Left lobe of liver (tissue), 2 donors: ENCODE measurements at regions not wholly inside any gene's neighbourhood (a gene's known extent, or its start where the extent isn't known, plus 50 kb on each side); places are given as distances from the start of the nearest gene placed in this dataset.

Experiments used
- ATAC-seq: fragments of 200-7000 bp; cut with Tn5 transposase; one replicate; pipeline ENCODE4 v1.9.1; 2020; ENCODE audit warnings: mild to moderate bottlenecking, moderate library complexity
- DNase-seq: peaks from one replicate; pipeline ENCODE4 v3.0.0-alpha.2; 2020; ENCODE audit warnings: low spot score
- donor health status: DM: no; HTN: no; CAD: no; lungs with moderate emphysema.
- donor health status: DM: no; HTN: yes; CAD: no.

DNA sequence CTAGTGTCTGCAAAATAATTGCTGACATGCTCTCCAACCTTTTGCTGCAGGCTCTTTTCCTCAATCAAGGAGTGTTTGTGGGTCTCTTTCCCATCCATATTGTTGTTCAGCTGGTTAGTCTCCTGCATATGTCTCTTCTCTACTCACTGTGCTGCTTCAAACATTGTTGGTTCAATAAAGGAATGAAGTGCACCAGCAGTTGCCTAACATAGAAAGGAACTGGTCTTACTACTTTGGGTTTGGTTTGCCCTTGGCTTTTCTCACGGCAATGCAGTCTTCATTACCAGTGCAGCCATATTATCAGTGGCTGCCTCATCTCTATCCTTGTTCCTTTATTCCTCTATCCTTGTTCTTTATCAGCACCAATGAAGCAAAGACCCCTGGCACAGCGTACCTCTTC is 169.7 kb upstream of the TPK1 start:
- ATAC-seq (no peak), DNase-seq (no peak)

DNA sequence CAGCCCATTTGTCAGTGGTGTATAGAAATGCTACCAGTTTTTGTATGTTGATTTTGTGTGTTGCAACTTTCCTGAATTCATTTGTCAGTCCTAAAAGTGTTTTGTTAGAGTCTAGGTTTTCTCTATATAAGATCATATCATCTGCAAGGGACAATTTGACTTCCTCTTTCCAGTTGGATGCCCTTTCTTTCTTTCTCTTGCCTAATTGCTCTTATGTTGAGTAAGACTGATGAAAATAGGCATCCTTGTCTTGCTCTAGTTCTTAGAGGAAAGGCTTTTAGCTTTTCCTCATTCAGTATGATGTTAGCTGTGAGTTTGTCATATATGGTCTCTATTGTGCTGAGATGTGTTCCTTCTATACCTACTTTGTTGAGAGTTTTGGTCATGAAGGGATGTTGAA is 161.7 kb upstream of the TPK1 start:
- no peak for ATAC-seq
- DNase-seq: no peak

DNA sequence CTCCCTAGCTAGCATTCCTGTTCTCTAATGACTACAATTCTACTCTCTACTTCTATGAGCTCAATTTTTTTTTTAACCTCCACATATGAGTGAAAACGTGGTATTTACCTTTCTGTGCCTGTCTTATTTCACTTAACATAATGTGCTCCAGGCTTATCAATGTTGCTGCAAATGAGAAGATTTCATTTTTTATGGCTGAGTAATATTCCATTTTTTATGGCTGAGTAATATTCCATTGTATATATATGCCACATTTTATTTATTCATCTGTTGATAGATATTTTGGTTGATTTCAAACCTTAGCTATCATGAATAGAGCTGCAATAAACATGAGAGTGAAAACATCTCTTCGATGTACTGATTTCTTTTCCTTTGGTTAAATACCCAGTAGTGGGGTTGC is 159.6 kb upstream of the TPK1 start:
- DNase-seq (no peak), ATAC-seq (no peak)

DNA sequence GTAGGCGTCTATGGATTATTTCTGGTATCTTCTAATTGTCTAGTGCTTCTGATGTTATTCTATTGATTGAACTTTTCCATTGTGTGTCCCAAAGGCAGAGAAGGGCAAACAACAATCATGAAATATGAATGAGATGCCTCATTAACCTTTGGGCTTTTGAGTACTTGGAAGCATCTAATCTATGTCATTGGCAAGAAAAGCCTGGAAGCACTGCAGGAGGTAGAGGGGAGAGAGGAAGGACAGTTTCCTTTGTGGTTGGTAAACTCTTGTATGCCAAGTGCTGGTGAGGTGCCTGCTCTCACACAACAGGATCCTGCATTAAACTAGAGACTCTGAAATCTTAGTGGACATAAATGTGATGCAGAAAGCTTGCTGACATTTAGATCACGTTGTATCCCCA is 155.2 kb upstream of the TPK1 start:
- DNase-seq (no peak), ATAC-seq (no peak)

DNA sequence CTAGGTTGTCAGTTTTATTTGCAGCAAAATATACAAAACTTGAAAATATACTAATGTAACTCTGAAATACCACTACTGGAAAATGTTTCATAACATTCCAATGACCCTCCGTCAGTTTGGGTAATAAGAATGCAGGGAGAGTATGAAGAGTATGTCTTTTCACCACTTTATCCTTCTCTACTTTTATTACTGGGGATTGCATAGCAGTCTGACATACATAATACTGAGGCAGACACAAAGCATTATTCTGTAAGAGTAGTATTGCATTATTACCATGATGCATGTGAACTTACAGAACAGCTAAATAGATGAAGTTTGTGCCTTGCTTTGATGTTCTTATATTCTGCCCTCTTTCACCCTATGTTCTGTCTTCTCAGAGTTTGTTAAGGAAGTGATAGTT is 151.8 kb upstream of the TPK1 start:
- ATAC-seq: no peak
- DNase-seq: no peak

DNA sequence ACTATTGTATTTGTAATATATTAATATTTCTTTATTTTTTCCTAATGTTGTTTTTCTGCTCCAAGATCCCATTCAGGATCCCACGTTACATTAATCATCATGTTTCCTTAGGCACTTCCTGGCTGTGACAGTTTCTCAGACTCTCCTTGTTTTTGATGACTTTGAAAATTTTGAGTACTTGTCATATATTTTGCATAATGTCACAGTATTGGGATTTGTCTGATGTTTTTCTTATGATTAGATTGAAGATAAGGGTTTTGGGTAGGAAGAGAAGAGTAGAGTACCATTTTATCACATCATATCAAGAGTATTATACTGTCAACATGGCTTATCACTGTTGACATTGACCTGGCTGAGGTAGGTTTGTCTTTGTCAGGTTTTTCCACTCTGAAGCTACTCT is 146.3 kb upstream of the TPK1 start:
- ATAC-seq: no peak

DNA sequence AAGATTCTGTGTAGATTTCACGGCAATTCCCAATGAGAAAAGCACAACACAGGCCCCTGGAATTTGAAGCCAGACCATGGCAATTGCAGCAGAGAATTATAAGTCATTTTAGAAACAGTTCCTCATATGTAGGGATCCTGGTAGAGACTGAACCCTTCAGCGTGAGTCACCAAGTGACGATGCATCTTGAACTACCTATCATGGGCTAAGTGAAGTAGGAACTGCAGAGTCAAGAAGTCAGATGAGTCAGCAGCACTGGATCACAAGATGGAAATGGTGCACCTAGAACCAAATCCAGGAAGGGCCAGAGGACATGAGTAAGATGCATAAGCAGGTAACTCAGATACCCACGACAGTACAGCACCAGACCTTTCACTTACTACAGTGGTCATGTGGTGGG is 140.0 kb upstream of the TPK1 start:
- ATAC-seq: no peak
- no peak for DNase-seq

More for the DNA sequence above, 146.3 kb upstream of the TPK1 start:
- no peak for DNase-seq

DNA sequence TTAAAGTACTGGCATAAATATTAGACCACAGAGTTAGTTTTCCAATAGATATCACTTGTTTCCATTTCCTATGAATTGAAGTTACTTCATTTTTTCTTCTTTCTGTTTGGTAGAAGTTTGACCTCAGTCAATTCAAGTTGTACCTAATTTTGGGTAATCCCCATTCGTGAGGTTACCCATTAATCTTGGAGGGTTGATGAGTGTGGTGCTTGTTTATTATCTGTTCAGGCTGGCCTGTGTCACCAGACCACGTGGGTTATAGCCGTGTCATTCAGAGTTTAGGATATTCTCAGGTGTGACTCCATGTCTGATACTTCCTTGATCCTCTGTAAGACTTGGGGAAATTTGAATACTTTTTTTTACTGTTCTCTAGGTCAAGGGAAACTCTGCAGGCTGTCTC is 133.9 kb upstream of the TPK1 start:
- ATAC-seq (no peak), DNase-seq (no peak)

DNA sequence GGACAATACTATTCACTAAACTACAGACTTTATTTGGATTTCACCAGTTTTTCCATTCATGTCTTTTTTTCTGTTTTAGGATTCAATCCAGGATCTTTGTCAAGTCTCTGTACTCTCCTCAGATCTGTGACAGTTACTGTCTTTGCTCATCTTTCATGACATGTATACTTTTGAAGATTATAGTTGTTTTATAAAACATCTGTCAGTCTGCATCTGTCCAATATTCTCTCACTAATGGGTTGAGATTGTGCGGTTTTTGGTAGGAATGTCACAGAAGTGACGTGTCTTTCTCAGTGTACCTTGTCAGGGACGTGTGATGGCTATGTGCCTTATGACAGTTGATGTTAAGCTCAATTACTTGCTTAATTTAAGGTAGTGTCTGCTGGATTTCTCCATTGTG is 124.9 kb upstream of the TPK1 start:
- DNase-seq (no peak), ATAC-seq (no peak)

DNA sequence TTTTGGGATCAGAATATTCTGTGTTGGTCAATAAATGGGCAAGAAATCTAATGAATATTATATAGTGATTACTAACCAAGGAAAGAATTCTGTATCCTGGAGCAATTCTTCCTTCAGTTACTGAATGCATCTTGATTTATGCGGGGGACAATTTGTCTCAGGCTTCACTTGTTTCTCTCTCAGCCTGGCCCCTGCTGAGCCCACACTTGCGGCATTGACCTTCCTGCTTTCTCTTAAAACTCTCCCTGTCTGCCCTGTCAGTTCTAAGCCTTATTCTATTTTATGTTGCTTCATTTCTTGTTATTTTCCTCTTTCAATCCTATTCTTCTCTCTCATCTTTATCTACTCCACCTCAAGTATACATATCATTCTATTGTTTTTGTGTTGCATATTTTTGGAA is 122.1 kb upstream of the TPK1 start:
- ATAC-seq (no peak), DNase-seq (no peak)

DNA sequence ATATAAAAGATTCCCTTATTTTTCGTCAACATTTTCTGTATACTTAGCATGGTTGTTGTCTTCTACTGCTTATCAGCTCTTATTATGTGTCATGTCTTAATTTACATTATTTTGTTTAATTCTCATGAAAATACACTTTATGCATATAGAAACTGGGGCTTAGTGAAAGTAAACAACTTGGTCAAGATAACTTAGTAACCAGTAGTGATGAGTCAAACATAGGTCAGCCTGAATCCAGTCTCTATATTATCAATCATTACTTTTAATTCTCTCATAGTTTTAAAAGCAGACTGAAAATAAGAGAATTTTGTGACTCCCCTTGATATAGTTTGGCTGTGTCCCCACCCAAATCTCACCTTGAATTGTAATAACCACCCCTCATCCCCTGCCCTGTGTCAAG is 119.6 kb upstream of the TPK1 start:
- DNase-seq (no peak), ATAC-seq (no peak)

DNA sequence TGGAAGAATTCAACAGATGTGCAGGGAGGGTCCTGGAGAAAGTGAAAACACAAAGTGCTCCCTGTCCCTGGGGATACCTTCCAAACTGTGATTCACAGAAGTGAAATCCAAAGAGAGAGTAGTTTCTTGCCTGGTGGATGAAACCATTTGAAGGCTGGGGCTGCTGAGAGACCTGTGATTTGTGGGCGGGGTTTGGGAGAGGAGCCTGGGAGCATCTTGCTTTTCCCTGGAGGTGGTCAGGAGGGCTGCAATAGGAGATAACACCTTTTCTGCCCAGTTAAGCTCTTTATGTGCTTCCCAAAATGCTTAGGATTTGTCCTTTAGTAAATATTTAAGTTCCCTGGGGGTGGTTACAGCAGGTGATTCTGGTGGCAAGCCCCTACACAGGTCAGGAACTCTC is 105.3 kb upstream of the TPK1 start:
- DNase-seq (no peak), ATAC-seq (no peak)

DNA sequence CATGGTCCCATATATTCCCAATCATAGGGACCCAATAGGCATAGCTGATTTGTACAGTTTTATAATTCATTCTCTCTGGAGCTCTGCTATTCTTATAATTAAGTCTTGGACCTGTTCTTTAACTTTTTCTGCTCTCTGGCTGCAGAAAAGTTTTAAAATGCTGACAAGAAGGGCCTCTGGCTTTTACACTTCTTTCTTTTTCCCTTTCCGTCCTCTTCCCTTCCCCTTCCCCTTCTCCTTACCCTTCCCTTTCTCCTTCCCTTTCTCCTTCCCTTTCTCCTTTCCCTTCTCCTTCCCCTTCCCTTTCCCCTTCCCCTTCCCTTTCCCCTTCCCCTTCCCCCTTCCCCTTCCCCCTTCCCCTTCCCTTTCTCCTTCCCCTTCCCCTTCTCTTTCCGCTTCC is 101.3 kb upstream of the TPK1 start:
- DNase-seq (no peak), ATAC-seq (no peak)

DNA sequence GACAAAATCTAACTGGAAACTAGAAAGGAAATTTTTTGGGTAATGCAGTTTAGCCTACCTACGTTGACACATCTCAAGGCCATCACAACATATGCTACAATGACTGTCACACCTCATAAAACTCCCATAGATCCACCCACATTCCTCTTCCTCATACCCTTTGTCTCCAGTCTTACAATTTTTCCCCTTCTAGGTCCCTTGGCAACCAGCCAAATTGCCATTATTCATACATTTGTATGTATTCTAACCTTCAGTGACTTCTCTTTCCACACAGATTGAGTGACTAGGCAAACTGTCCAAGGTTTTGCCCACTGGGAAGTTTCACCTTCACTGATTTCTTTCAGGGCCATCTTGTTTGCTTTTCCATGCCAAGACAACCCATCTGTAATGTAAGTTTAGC is 100.5 kb upstream of the TPK1 start:
- no peak for ATAC-seq
- DNase-seq: no peak

DNA sequence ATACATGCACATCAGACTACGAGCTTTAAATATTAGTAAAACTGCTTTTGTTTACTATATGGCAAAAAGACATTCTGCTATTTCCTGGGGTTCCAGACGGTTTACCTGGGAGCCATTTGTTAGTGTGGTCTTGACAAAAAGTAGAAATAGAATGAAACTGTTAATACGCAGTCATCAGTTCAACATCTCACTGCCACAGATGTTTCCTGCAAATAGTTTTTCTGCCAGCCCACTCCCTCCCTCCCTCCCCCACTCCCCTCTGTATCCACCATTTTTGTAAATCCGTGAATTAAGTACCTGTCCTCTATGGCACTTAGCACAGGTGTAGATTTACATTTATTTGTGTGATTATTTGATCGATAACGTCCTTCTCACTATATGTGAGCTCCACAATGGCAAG is 74.6 kb upstream of the TPK1 start:
- no peak for DNase-seq
- no peak for ATAC-seq

DNA sequence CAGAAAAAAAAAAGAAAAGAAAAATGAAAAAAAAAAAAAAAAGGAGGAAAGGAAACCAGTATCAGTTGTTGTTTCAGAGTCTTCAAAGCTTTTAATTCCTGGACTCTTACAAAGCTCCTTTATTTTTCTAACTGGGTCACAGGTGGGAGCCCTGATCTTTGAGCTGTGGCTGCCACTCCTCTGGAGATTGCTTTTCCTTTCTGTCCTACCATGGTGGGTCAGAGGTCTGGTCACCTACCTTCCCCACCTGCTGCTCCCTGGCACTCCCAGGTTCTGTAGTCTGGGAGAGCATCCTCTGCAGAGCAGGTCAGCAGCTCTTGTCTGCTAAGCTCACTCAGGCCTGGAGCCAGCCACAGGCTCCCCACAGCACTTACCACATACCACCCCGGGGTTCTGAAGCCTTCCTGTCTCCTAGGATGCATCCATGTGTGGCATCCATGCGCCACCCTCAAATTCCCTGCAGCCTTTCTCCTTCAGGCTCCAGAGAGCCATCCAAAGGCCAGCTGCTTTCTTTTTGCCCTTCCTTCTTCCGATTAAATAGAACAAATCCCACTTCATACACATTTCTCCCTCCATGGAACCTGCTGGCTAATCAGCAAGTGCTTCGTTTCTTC is 73.2 kb upstream of the TPK1 start:
- DNase-seq (no peak), ATAC-seq (no peak)

DNA sequence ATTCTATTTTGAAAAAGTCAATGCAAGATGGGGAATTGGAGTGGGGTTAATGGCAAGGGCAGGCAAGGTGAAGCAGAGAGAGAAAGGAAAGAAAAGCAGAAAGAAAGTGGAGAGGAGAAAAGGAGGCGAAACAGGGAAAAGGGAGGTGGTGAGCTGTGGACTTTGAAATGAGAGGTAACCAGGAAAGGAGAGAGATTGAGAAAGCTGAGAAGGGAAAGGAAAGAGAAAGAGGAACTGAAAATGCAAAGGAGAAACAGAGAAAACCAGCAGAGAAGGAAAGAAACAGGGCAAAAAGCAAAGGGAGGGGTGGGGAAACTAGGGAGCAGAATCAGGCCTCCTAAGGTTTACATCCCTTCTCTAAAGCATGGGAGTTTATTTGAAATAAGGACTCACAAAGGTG is 72.5 kb upstream of the TPK1 start:
- ATAC-seq: no peak

DNA sequence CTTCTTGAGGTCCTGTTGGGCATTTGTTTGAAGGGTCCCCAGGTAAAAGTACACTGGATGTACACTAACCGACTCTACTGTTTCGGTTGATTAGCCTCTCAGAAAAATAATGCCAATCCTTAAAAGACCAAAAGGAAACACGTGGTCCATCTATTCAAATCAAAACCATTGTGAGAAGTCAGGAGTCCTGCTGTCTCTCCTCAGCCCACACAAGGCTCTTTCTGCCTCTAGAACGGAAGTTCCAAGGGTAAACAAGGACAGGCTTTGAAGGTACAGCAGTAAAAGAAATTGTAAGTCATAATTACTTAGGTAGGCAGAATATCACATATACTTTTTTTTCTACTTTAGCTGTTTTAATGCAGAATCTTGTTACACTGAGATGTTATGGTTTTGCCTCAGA is 71.7 kb upstream of the TPK1 start:
- DNase-seq: no peak
- no peak for ATAC-seq

More for the DNA sequence above, 72.5 kb upstream of the TPK1 start:
- DNase-seq: no peak

DNA sequence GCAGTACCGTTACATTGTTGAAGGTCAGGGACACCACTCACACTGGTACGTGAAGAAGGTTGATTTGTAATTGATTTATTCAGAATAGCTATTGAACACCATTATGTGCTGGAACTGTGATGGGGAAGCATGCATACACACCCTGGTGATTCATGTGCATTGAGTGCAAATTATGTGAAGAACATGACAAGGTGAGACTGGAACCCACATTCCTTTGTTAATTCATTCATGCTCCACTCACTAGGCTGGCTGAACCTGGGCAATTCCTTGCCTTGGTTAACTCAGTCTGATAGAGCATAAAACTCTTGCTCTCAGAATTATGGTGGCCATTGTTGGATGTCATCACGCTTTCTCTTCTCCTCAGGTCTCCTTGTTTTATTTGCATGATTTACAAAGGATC is 67.3 kb upstream of the TPK1 start:
- ATAC-seq: no peak
- no peak for DNase-seq

DNA sequence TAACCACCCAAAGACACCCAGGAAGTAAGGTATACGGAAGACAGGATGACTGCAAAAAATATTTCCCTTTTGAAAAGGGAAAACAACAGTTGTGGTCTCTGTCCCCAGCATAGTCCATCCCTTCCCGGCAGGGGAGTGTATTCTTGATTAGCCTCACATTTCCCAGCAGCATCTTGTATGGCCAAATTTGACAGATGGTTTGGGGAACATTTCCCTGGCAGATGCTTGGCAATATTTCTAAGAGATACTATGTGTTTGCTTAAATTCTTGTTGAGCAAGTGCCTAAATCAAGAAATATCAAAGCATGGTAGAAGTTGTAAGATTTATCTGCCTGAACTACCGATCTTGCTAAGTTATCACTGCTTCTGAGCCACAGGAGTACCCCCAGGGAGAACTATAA is 56.9 kb upstream of the TPK1 start:
- ATAC-seq (no peak), DNase-seq (no peak)
